HFFc6 (cell line): ENCODE measurements at regions not wholly inside any gene's neighbourhood (a gene's known extent, or its start where the extent isn't known, plus 50 kb on each side); places are given as distances from the start of the nearest gene placed in this dataset.

ENCODE experiments used
- DNase-seq: peaks from one replicate; pipeline ENCODE4 v3.0.0-alpha.2; 2018
- H3K27ac Mint-ChIP-seq: 2 replicates; pipeline ENCODE4 v1.8.0; 2020; ENCODE audit warnings: mild to moderate bottlenecking, mixed read lengths
- H3K27me3 Mint-ChIP-seq: 2 replicates; pipeline ENCODE4 v1.8.0; 2021; ENCODE audit warnings: mild to moderate bottlenecking, moderate library complexity, mixed read lengths; ENCODE audit not compliant: insufficient read depth
- H3K36me3 Mint-ChIP-seq: 2 replicates; pipeline ENCODE4 v1.8.0; 2021; ENCODE audit warnings: low read depth, mixed read lengths
- H3K4me1 Mint-ChIP-seq: 2 replicates; pipeline ENCODE4 v1.8.0; 2020; ENCODE audit warnings: low read depth, mixed read lengths
- H3K4me3 Mint-ChIP-seq: 2 replicates; pipeline ENCODE4 v1.8.0; 2020; ENCODE audit warnings: mild to moderate bottlenecking, moderate library complexity, mixed read lengths
- H3K9me3 Mint-ChIP-seq: 2 replicates; pipeline ENCODE4 v1.8.0; 2020; ENCODE audit warnings: mild to moderate bottlenecking, mixed read lengths
- TF ChIP-seq, protein P1 (sequence below): fragments of 200-600 bp; sonication (generic); IDR thresholded peaks from 2 replicates; pipeline ENCODE4 v1.5.0; 2021; ENCODE audit warnings: antibody characterized with exemption, mild to moderate bottlenecking

DNA sequence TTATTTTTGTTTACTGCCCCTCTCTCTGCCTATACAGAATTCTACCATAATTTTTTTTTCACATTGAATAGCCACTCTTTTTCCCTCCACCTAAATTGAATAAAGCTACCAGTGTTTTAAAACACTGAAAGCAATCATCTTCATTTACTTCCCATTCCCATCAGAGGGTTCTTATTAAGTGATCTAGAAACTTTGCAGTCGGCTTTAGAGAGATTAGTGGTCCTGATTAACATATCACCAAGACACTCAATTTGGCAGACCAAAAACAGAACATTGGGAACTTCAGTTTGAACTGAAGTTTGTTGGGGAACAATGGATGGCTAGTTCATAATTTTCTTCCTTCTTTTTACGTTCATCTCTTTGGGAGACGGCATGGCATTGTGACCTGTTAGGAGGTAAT is 249.5 kb downstream of the CBLN4 start:
- H3K27me3 Mint-ChIP-seq, result no peaks in the 10 kb centered on the region
- H3K36me3 Mint-ChIP-seq, result peaks cover 4% of the 10 kb centered on the region; the same call in 1 of the 2 replicates
- no peak overlapping the region for H3K4me3 Mint-ChIP-seq
- DNase-seq, result no peak
- H3K9me3 Mint-ChIP-seq, result peaks cover 47% of the 10 kb centered on the region
- H3K27ac Mint-ChIP-seq, result no peak overlapping the region
- TF ChIP-seq, protein P1, sequence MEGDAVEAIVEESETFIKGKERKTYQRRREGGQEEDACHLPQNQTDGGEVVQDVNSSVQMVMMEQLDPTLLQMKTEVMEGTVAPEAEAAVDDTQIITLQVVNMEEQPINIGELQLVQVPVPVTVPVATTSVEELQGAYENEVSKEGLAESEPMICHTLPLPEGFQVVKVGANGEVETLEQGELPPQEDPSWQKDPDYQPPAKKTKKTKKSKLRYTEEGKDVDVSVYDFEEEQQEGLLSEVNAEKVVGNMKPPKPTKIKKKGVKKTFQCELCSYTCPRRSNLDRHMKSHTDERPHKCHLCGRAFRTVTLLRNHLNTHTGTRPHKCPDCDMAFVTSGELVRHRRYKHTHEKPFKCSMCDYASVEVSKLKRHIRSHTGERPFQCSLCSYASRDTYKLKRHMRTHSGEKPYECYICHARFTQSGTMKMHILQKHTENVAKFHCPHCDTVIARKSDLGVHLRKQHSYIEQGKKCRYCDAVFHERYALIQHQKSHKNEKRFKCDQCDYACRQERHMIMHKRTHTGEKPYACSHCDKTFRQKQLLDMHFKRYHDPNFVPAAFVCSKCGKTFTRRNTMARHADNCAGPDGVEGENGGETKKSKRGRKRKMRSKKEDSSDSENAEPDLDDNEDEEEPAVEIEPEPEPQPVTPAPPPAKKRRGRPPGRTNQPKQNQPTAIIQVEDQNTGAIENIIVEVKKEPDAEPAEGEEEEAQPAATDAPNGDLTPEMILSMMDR, result no peak
- no peaks in the 10 kb centered on the region for H3K4me1 Mint-ChIP-seq

DNA sequence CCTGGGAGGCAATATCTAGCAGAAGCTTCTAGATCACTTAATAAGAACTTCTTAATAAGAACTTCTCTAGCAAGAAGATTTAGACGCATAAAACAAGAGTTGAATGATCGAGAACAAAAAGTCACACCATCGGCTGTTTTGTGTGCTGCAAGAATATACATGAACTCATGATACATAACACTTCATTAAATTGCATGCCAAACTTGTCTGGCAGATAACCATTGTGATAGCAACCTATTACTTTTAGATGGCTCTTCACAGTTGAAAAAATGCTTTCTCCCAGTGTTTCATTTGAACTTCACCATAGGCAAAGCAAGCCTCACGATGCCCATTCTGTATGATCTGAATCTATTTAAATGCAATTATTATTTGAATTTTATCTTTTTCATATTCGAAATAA is 249.9 kb downstream of the CBLN4 start:
- peaks cover 47% of the 10 kb centered on the region for H3K9me3 Mint-ChIP-seq
- H3K27me3 Mint-ChIP-seq, result no peaks in the 10 kb centered on the region
- H3K4me1 Mint-ChIP-seq, result no peaks in the 10 kb centered on the region
- H3K27ac Mint-ChIP-seq, result no peak overlapping the region
- TF ChIP-seq, protein P1, result no peak
- H3K36me3 Mint-ChIP-seq, result peaks cover 4% of the 10 kb centered on the region; the same call in 1 of the 2 replicates
- H3K4me3 Mint-ChIP-seq, result no peak overlapping the region
- DNase-seq, result no peak

DNA sequence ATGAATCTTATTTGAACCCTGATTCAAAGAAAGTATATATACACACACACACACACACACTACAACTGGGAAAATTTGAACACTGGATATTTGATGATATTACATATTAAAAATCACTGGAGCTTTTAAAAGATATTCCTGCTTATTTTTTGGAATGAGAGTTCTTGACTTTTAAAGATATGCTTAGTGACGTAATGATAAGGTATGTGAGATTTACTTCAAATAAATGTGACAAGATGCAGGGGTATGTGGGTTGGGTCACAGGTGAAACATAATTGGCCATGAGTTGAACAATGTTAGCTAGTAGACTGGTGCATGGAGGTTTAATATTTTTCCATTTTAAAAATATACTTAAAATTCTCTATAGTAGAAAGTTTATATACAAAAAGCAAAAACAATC is 258.6 kb downstream of the CBLN4 start:
- H3K9me3 Mint-ChIP-seq, result peaks cover 55% of the 10 kb centered on the region
- no peaks in the 10 kb centered on the region for H3K36me3 Mint-ChIP-seq
- no peaks in the 10 kb centered on the region for H3K4me1 Mint-ChIP-seq

DNA sequence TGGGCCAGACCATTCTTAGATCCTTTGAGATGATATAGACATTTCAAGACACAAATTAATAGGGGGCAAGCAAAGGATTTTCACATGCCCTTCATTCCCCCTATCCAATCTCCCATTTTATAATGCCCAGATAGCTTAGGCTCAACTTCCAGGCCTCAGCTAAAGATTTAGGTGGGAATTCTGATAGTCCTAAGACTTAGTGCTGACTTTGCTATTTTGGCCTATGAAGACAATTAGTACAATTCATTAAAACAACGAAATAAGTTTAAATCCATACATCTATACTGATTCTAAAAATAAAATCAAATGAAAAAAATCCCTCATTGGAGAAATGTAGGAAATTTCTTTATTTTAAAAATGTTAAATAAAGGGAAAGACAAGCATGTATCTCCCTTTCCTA is 259.5 kb downstream of the CBLN4 start:
- H3K9me3 Mint-ChIP-seq, result peaks cover 55% of the 10 kb centered on the region
- DNase-seq, result no peak
- H3K4me1 Mint-ChIP-seq, result no peaks in the 10 kb centered on the region

More for the DNA sequence above, 258.6 kb downstream of the CBLN4 start:
- H3K4me3 Mint-ChIP-seq, result no peak overlapping the region
- TF ChIP-seq, protein P1, result no peak
- H3K27ac Mint-ChIP-seq, result no peak overlapping the region
- H3K27me3 Mint-ChIP-seq, result no peaks in the 10 kb centered on the region; the same call in 1 of the 2 replicates
- no peak for DNase-seq

DNA sequence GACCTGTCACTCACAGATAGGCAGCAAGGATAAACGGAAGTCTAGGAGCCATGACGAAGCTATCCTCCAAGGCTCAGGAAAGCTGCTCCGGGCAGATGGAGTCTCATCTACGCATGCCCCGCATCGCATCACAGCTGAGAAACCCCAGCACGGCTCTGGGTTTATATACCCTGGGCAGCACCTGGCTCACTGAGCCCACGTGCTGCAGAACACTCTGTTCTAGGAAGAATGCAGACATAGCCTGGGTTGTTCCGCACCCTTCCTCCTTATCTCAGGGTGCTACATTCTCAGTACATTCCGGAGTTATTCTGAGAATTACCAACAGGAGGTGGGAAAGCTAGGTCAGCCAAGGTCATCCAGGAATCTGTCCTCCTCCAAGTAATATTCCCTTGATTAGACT is 260.4 kb downstream of the CBLN4 start:
- peaks cover 51% of the 10 kb centered on the region for H3K9me3 Mint-ChIP-seq
- no peak overlapping the region for H3K4me3 Mint-ChIP-seq
- no peak overlapping the region for H3K27ac Mint-ChIP-seq

More for the DNA sequence above, 259.5 kb downstream of the CBLN4 start:
- TF ChIP-seq, protein P1, result no peak
- Mint-ChIP-seq H3K4me3 (no peak overlapping the region), H3K36me3 (no peaks in the 10 kb centered on the region), H3K27me3 (no peaks in the 10 kb centered on the region; the same call in 1 of the 2 replicates), H3K27ac (no peak overlapping the region)

More for the DNA sequence above, 260.4 kb downstream of the CBLN4 start:
- DNase-seq, result no peak
- no peaks in the 10 kb centered on the region; the same call in 1 of the 2 replicates for H3K27me3 Mint-ChIP-seq
- H3K36me3 Mint-ChIP-seq, result no peaks in the 10 kb centered on the region
- no peaks in the 10 kb centered on the region for H3K4me1 Mint-ChIP-seq
- TF ChIP-seq, protein P1, result no peak
